Small intestine (tissue), 7 donors: ENCODE measurements at regions not wholly inside any gene's neighbourhood (a gene's known extent, or its start where the extent isn't known, plus 50 kb on each side); places are given as distances from the start of the nearest gene placed in this dataset.

ENCODE experiments used
- DNase-seq, 2 donors: peaks; one replicate each; pipeline versions ENCODE4 v3.0.0 to v3.0.0-alpha.2; 2013
- FAIRE-seq: peaks from 2 replicates; lab custom pipeline; 2012; peaks lifted over from hg19 to GRCh38; lab: Jason Lieb, UNC
- H3K27ac ChIP-seq, 3 donors: one replicate each; pipeline ENCODE4 v1.5.1; 2013; ENCODE audit warnings: low read length in 2 of 3, mild to moderate bottlenecking in 2 of 3, control low read depth in 1 of 3, inconsistent platforms in 1 of 3, low read depth in 1 of 3, moderate library complexity in 1 of 3
- H3K27me3 ChIP-seq, 3 donors: one replicate each; pipeline ENCODE4 v1.6.1; 2013; ENCODE audit warnings: low read length in 3 of 3, inconsistent platforms in 1 of 3; ENCODE audit not compliant: control insufficient read depth in 3 of 3, insufficient read depth in 3 of 3
- H3K36me3 ChIP-seq, 3 donors: one replicate each; pipeline ENCODE4 v1.6.1; 2013; ENCODE audit warnings: low read length in 3 of 3, inconsistent platforms in 1 of 3, low read depth in 1 of 3, mild to moderate bottlenecking in 1 of 3, moderate library complexity in 1 of 3; ENCODE audit not compliant: control insufficient read depth in 3 of 3, insufficient read depth in 2 of 3
- H3K4me1 ChIP-seq, 3 donors: one replicate each; pipeline ENCODE4 v1.6.1; 2013; ENCODE audit warnings: low read length in 2 of 3, inconsistent platforms in 1 of 3, low read depth in 1 of 3, mild to moderate bottlenecking in 1 of 3, moderate library complexity in 1 of 3; ENCODE audit not compliant: control insufficient read depth in 3 of 3, insufficient read depth in 2 of 3
- H3K4me3 ChIP-seq, 3 donors: one replicate each; pipeline ENCODE4 v1.5.1; 2013; ENCODE audit warnings: low read length in 3 of 3, control low read depth in 1 of 3, inconsistent platforms in 1 of 3, low read depth in 1 of 3, mild to moderate bottlenecking in 1 of 3, moderate library complexity in 1 of 3
- H3K9me3 ChIP-seq, 2 donors: one replicate each; pipeline ENCODE4 v1.6.1; 2013; ENCODE audit warnings: low read depth in 1 of 2, low read length in 1 of 2; ENCODE audit not compliant: control insufficient read depth in 2 of 2, insufficient read depth in 1 of 2
- WGBS, 3 donors: extraction: QIAGEN DNeasy Blood & Tissue Kit; methylation state at CpG; one replicate each; pipeline ENCODE4 v1.1.7; 2013; 5-methylcytosine and 5-hydroxymethylcytosine counted together
- donor health status: healthy with polysubstance abuse.
- donor health status: control.
- donor health status: control.
- donor health status: Bipolar disorder and iron deficiency.
- donor health status: healthy.

DNA sequence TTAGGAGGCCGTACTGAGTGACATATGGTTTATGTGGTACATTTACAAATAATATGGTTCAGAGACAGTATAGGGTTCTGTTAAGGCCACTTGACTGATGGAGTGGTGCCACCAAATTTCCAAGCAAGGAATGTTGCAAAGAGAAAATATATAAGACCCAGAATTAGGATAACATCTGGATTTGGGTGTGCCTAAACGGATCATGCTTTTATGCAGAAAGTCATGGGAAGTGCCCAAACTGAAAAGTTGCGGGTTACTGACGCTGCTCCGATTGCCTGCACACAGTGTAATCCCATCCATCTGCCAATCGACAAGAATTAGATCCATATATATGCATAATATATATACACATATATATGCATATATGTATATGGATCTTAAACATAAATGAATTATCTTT is 138.4 kb upstream of the DCN start:
- FAIRE-seq (no peak), DNase-seq (no peak)
- Histone ChIP-seq H3K27ac (no peak overlapping the region), H3K36me3 (no peaks in the 10 kb centered on the region), H3K9me3 (no peaks in the 10 kb centered on the region), H3K4me1 (no peaks in the 10 kb centered on the region), H3K27me3 (no peaks in the 10 kb centered on the region), H3K4me3 (no peak overlapping the region)
- 90 to 94% (median 91%) methylated on average over 6 of the region's 6 CpGs for WGBS, 3 donors

- H3K27ac ChIP-seq: no peak overlapping the region
- FAIRE-seq: no peak
- no peaks in the 10 kb centered on the region for H3K27me3 ChIP-seq
- H3K9me3 ChIP-seq: no peaks in the 10 kb centered on the region
- H3K36me3 ChIP-seq: no peaks in the 10 kb centered on the region
- H3K4me1 ChIP-seq: no peaks in the 10 kb centered on the region
- 65 to 82% (median 79%) methylated on average over 2 of the region's 2 CpGs for WGBS, 3 donors
- DNase-seq: no peak
- H3K4me3 ChIP-seq: no peak overlapping the region
Measured at GRCh38 chr12:91319071-91319760, 136.6 kb upstream of the DCN start.

- no peaks in the 10 kb centered on the region for H3K4me1 ChIP-seq
- no peak for FAIRE-seq
- DNase-seq: no peak
- WGBS, 3 donors: 52 to 64% (median 57%) methylated on average over 3 of the region's 3 CpGs
- no peak overlapping the region for H3K4me3 ChIP-seq
- no peaks in the 10 kb centered on the region for H3K36me3 ChIP-seq
- H3K9me3 ChIP-seq: no peaks in the 10 kb centered on the region
- H3K27ac ChIP-seq: no peak overlapping the region
- H3K27me3 ChIP-seq: no peaks in the 10 kb centered on the region
Measured at GRCh38 chr12:91317306-91317705, 134.7 kb upstream of the DCN start.

- no peak for DNase-seq
- no peaks in the 10 kb centered on the region for H3K9me3 ChIP-seq
- no peak overlapping the region for H3K27ac ChIP-seq
- no peaks in the 10 kb centered on the region for H3K36me3 ChIP-seq
- no peaks in the 10 kb centered on the region for H3K27me3 ChIP-seq
- H3K4me3 ChIP-seq: no peak overlapping the region
- WGBS, 3 donors: 51 to 74% (median 70%) methylated on average over 2 of the region's 2 CpGs
- no peaks in the 10 kb centered on the region for H3K4me1 ChIP-seq
- no peak for FAIRE-seq
Measured at GRCh38 chr12:91316907-91317269, 134.3 kb upstream of the DCN start.

DNA sequence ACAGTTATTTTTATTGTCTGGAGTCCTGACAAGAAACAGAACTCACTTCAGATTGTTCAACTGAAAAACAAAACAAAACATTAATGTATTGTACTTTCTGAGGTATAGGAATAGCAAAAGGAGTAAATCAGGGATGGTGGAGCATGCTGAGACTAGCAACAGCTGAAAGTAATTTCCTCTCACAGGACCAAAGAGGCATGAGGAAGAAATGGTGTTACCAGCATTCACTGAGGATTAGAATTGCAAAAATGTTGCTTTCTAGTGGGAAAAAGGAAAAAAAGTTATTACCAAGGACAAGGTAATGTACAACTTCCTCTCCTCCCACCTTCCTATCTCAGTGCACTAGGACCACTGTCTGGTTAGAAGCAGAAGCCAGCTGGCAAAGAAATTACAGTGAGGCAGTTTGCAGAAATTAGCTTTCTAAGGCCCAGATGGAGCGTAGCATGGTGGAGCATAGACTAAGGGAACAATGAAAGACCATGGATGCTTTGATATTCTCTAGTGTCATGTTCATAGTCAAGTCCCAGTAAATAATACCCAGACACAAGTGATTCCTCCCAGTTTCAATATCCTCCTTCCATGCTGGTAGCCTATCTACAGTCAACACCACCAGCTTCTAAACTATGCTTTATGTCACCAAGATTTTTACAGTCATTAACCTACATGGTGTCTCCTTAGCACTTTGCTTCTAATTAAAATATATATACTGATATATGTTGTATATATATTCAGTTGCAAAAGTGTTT is 133.7 kb upstream of the DCN start:
- peak overlapping the region in 2 of 3 donors; percentile 2 to 8 for H3K27ac ChIP-seq

DNA sequence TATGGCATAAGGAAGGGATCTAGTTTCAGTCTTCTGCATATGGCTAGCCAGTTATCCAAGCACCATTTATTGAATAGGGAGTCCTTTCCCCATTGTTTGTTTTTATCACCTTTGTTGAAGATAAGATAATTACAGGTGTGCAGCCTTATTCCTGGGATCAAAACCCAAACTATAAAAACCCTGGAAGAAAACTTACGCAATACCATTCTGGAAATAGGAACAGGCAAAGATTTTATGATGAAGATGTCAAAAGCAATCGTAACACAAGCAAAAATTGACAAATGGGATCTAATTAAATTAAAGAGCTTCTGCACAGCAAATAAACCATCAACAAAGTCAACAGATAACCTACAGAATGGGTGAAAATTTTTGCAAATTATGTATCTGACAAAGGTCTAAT is 128.5 kb upstream of the DCN start:
- no peak for DNase-seq
- H3K9me3 ChIP-seq: no peaks in the 10 kb centered on the region
- no peaks in the 10 kb centered on the region for H3K4me1 ChIP-seq
- H3K4me3 ChIP-seq: no peak overlapping the region
- WGBS, 3 donors: 52 to 79% (median 60%) methylated on average over 2 of the region's 2 CpGs
- H3K27me3 ChIP-seq: no peaks in the 10 kb centered on the region
- H3K36me3 ChIP-seq: no peaks in the 10 kb centered on the region
- no peak overlapping the region for H3K27ac ChIP-seq
- FAIRE-seq: no peak

More for the DNA sequence above, 133.7 kb upstream of the DCN start:
- H3K4me3 ChIP-seq: no peak overlapping the region
- no peaks in the 10 kb centered on the region for H3K36me3 ChIP-seq
- no peaks in the 10 kb centered on the region for H3K27me3 ChIP-seq
- no peaks in the 10 kb centered on the region for H3K9me3 ChIP-seq
- no peak for DNase-seq
- H3K4me1 ChIP-seq: no peaks in the 10 kb centered on the region
- no peak for FAIRE-seq
- WGBS, 3 donors: 73 to 92% (median 88%) methylated on average over 1 of the region's 1 CpG

DNA sequence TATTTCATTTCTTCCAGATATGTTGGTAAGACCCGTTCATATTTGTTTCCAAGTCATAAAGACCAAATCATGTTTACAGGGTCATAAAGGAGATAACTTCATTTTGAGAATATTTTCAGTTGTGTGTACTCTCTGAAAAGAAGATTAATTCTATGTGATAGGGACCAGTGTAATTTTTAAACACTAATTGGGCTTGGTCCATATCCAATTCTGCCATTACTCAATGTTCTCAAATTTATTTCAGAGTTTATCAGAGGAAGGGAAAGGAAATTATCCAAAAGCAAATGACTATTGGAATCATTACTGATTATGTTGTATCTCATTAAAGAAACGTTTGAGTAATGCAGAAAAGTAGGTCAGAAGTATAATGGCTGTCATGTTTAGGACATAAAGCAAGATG is 126.8 kb upstream of the DCN start:
- no peak overlapping the region for H3K27ac ChIP-seq
- no peak overlapping the region for H3K4me3 ChIP-seq
- FAIRE-seq (no peak), DNase-seq (no peak)
- 9 to 41% (median 23%) methylated on average over 2 of the region's 2 CpGs for WGBS, 3 donors
- no peaks in the 10 kb centered on the region for H3K9me3 ChIP-seq
- H3K36me3 ChIP-seq: no peaks in the 10 kb centered on the region
- H3K27me3 ChIP-seq: no peaks in the 10 kb centered on the region
- no peaks in the 10 kb centered on the region for H3K4me1 ChIP-seq

DNA sequence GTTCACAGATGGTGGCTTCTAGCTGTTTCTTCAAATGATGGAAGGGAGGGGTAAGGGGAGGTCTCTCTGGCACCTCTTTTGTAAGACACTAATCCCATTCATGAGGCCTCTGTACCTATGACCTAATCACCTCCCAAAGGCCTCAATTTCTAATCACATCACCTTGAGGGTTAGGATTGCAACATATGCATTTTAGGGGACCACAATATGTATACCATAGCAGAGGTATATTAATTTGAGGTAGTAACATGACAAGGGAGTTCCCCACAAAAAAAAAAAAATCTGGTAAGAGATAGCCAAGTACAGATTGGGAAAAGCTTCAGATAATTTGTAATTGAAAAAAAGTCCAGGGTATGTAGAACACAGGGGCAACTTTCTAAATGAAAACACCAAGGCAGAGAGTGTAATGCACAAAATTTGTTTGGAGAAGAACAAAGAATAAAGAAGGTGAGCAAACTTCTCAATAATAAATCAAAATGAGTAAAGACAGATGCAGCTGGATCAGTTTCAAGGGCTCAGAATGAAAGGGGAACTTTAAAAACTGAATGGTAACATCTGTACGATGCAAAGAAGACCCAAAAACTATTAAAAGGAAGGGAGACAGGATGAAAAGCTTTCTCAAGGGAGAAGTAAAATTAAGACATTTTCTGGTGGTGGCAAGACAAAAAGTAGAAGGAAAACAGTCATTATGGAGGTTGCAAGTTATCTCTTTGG is 125.5 kb upstream of the DCN start:
- FAIRE-seq: no peak

More for the DNA sequence above, 125.5 kb upstream of the DCN start:
- no peaks in the 10 kb centered on the region for H3K9me3 ChIP-seq
- no peaks in the 10 kb centered on the region for H3K36me3 ChIP-seq
- DNase-seq: no peak
- no peak overlapping the region for H3K27ac ChIP-seq
- no peaks in the 10 kb centered on the region for H3K27me3 ChIP-seq
- 39 to 65% (median 41%) methylated on average over 1 of the region's 1 CpG for WGBS, 3 donors
- no peak overlapping the region for H3K4me3 ChIP-seq
- H3K4me1 ChIP-seq: no peaks in the 10 kb centered on the region
